ENCODE measurements at regions not wholly inside any gene's neighbourhood (a gene's known extent, or its start where the extent isn't known, plus 50 kb on each side); places are given as distances from the start of the nearest gene placed in this dataset.

DNA sequence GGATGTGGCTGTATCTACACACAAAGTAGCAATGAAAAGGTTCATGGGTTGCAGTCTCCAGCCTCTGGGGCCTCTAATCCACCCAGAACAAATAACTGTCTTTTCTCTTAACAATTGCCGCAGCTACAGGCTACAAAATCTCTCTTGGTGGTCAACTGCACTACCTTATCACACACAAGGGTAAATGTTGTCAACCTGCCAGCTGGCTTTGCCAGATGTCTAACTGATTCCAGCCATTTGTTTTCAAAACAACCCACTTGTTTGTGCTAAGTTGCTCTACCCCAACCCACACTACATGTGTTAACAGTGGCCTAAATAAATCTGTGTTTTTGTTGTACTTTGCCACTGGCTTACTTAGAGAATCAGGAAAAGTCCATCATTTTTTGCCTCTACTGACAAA, 447.3 kb downstream of the TAFA4 start:
- TF ChIP-seq, protein P1, sequence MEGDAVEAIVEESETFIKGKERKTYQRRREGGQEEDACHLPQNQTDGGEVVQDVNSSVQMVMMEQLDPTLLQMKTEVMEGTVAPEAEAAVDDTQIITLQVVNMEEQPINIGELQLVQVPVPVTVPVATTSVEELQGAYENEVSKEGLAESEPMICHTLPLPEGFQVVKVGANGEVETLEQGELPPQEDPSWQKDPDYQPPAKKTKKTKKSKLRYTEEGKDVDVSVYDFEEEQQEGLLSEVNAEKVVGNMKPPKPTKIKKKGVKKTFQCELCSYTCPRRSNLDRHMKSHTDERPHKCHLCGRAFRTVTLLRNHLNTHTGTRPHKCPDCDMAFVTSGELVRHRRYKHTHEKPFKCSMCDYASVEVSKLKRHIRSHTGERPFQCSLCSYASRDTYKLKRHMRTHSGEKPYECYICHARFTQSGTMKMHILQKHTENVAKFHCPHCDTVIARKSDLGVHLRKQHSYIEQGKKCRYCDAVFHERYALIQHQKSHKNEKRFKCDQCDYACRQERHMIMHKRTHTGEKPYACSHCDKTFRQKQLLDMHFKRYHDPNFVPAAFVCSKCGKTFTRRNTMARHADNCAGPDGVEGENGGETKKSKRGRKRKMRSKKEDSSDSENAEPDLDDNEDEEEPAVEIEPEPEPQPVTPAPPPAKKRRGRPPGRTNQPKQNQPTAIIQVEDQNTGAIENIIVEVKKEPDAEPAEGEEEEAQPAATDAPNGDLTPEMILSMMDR (IDR thresholded peaks at IDR 0.05), result no peak
- TF ChIP-seq POLR2A (IDR thresholded peaks at IDR 0.05), result no peak
- TF ChIP-seq EP300 (IDR thresholded peaks at IDR 0.05), result no peak

Measured in ovary (tissue), 3 donors.